ENCODE measurements at regions not wholly inside any gene's neighbourhood (a gene's known extent, or its start where the extent isn't known, plus 50 kb on each side); places are given as distances from the start of the nearest gene placed in this dataset.

DNA sequence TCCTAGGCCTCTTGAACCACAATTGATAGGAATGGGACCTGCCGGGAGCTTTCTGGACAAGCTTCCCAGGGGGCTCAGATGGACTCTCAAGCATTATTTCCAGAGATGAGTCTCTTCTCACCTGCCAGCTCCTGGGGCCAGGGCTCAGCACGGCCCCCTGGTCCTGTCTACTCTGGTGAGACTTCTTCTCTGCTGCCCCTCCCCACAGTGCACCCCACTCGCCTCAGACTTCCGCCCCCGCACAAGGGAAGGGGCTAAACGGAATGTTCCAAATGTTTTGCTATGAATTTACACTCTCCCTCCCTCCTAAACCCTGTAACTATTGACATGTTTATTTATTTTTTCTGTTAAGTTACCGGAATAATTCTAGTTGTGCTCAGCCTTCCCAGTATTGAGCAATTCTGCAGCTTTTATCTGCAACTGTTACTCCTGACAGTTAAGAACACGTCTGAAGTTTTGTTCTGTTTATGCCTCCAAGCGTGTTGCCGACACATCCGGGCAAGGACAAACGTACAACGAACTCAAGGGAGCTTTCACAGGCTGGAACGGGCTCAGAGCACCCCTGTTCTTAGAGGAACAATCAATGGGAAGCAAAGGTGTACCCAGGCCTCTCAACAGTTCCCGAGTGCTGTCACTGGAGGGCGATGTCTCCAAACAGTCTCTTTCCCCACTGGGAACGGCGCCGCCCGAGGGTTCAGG lies 55.2 kb downstream of the FHIP2A start:
- TF ChIP-seq EZH2phosphoT487 (IDR thresholded peaks at IDR 0.05; ENCODE audit: low read depth): no peak
- TF ChIP-seq, protein P1, sequence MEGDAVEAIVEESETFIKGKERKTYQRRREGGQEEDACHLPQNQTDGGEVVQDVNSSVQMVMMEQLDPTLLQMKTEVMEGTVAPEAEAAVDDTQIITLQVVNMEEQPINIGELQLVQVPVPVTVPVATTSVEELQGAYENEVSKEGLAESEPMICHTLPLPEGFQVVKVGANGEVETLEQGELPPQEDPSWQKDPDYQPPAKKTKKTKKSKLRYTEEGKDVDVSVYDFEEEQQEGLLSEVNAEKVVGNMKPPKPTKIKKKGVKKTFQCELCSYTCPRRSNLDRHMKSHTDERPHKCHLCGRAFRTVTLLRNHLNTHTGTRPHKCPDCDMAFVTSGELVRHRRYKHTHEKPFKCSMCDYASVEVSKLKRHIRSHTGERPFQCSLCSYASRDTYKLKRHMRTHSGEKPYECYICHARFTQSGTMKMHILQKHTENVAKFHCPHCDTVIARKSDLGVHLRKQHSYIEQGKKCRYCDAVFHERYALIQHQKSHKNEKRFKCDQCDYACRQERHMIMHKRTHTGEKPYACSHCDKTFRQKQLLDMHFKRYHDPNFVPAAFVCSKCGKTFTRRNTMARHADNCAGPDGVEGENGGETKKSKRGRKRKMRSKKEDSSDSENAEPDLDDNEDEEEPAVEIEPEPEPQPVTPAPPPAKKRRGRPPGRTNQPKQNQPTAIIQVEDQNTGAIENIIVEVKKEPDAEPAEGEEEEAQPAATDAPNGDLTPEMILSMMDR (IDR thresholded peaks at IDR 0.05; ENCODE audit: low read depth, low read length): peak; percentile 65
- H3K4me2 ChIP-seq (ENCODE audit: low read length): peak overlapping the region; percentile 73
- H3K36me3 ChIP-seq (replicated peaks; ENCODE audit: low read depth, low read length): no peaks in the 10 kb centered on the region
- H3K4me3 ChIP-seq (ENCODE audit: low read length): peak overlapping the region; percentile 59
- no peak overlapping the region for H3K9ac ChIP-seq (ENCODE audit: low read length)
- no peaks in the 10 kb centered on the region for H3K9me3 ChIP-seq (ENCODE audit: insufficient read depth, low read length)
- H3K79me2 ChIP-seq (ENCODE audit: low read length): no peaks in the 10 kb centered on the region
- H4K20me1 ChIP-seq (ENCODE audit: insufficient read depth, low read length): no peaks in the 10 kb centered on the region
- H2AFZ ChIP-seq (ENCODE audit: low read depth, low read length): peak overlapping the region; percentile 83
- no peaks in the 10 kb centered on the region for H3K27me3 ChIP-seq (ENCODE audit: low read depth, low read length)
- peaks cover 7% of the 10 kb centered on the region; the same call in 1 of the 2 replicates for H3K4me1 ChIP-seq (ENCODE audit: low read length)
- no peak overlapping the region for H3K27ac ChIP-seq (ENCODE audit: low read length)

DNA sequence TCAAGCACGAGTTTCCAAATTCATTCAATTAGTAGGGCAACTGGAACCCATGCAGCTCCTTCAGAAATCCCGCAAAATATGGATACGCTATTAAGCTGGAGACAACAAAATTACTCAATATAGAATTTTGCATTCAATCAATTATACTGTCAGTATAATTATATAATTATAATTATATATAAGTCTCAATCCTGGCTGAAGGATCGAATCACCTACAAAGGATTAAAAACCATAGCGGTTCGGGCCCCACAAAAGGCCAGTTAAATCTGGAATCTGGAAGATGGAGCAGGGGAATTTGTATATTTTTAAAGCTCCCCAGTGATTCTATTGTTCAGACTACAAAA lies 55.7 kb downstream of the FHIP2A start:
- Histone ChIP-seq H3K4me2 (ENCODE audit: low read length) (peak overlapping the region; percentile 73), H3K79me2 (ENCODE audit: low read length) (no peaks in the 10 kb centered on the region)
- TF ChIP-seq EZH2phosphoT487 (IDR thresholded peaks at IDR 0.05; ENCODE audit: low read depth): no peak

DNA sequence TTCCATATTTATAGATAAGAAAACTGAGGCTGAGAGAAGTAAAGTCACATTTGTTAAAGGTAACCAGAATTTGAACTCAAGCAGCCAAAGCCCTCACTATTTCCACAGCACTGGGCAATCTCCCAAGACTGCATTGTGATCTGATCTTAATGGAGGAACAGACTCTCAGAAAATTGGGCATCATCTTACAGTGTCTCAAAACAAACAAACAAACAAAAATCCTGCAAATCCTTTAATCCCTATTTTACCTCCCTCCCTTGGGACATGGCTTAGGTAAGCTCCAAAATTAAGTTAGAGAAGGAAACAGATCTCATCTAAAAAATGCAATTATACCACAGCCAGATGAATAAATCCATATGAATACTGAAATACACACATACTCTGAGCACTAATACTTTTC lies 57.5 kb downstream of the FHIP2A start:
- Histone ChIP-seq H3K36me3 (replicated peaks; ENCODE audit: low read depth, low read length) (no peaks in the 10 kb centered on the region), H3K4me3 (ENCODE audit: low read length) (peak overlapping the region; percentile 68), H3K9ac (ENCODE audit: low read length) (no peak overlapping the region), H3K27me3 (ENCODE audit: low read depth, low read length) (no peaks in the 10 kb centered on the region), H3K4me2 (ENCODE audit: low read length) (peak overlapping the region; percentile 72), H3K4me1 (ENCODE audit: low read length) (peaks cover 7% of the 10 kb centered on the region; the same call in 1 of the 2 replicates), H3K79me2 (ENCODE audit: low read length) (no peaks in the 10 kb centered on the region), H3K9me3 (ENCODE audit: insufficient read depth, low read length) (no peaks in the 10 kb centered on the region), H4K20me1 (ENCODE audit: insufficient read depth, low read length) (no peaks in the 10 kb centered on the region), H2AFZ (ENCODE audit: low read depth, low read length) (peak overlapping the region; percentile 98), H3K27ac (ENCODE audit: low read length) (no peak overlapping the region)
- TF ChIP-seq, protein P1 (IDR thresholded peaks at IDR 0.05; ENCODE audit: low read depth, low read length): no peak
- no peak for TF ChIP-seq EZH2phosphoT487 (IDR thresholded peaks at IDR 0.05; ENCODE audit: low read depth)

More for the DNA sequence above, 55.7 kb downstream of the FHIP2A start:
- H3K4me1 ChIP-seq (ENCODE audit: low read length): peaks cover 7% of the 10 kb centered on the region; the same call in 1 of the 2 replicates
- H3K27ac ChIP-seq (ENCODE audit: low read length): no peak overlapping the region
- no peak overlapping the region for H3K9ac ChIP-seq (ENCODE audit: low read length)
- H3K36me3 ChIP-seq (replicated peaks; ENCODE audit: low read depth, low read length): no peaks in the 10 kb centered on the region
- no peaks in the 10 kb centered on the region for H4K20me1 ChIP-seq (ENCODE audit: insufficient read depth, low read length)
- H3K4me3 ChIP-seq (ENCODE audit: low read length): no peak overlapping the region
- H2AFZ ChIP-seq (ENCODE audit: low read depth, low read length): no peak overlapping the region
- no peaks in the 10 kb centered on the region for H3K27me3 ChIP-seq (ENCODE audit: low read depth, low read length)
- H3K9me3 ChIP-seq (ENCODE audit: insufficient read depth, low read length): no peaks in the 10 kb centered on the region

DNA sequence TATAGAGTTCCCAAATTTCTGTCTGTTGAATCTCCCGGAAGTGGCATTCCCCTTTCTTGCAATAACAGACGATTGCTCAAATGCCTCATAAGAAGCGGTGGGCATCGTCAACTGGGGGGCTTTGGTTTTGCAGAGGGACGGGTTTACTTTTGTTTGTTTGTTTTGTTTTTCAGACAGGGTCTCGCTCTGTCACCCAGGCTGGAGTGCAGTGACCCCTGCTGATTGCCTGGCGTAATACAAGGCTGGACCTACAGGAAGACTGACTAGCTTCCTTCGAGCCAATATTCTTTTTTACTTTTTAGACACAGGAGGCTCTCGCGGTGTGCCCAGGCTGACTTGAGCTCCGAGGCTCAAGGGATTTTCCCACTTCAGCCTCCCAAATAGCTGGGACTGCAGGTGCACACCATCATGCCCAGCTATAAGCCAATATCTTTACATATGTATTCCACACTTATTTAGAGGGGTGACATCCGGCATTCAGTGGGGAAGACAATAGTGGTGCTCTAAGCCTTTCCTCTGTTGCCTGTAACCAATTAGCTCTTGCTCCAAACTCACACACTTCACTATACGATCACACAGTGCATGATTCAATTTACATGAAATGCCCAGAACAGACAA lies 58.1 kb downstream of the FHIP2A start:
- Histone ChIP-seq H3K4me1 (ENCODE audit: low read length) (peaks cover 7% of the 10 kb centered on the region; the same call in 1 of the 2 replicates), H3K36me3 (replicated peaks; ENCODE audit: low read depth, low read length) (no peaks in the 10 kb centered on the region), H3K9ac (ENCODE audit: low read length) (peak overlapping the region; percentile 17; the same call in 1 of the 2 replicates), H2AFZ (ENCODE audit: low read depth, low read length) (peak overlapping the region; percentile 98), H3K27ac (ENCODE audit: low read length) (no peak overlapping the region), H3K79me2 (ENCODE audit: low read length) (no peaks in the 10 kb centered on the region), H4K20me1 (ENCODE audit: insufficient read depth, low read length) (no peaks in the 10 kb centered on the region), H3K9me3 (ENCODE audit: insufficient read depth, low read length) (no peaks in the 10 kb centered on the region), H3K27me3 (ENCODE audit: low read depth, low read length) (no peaks in the 10 kb centered on the region), H3K4me2 (ENCODE audit: low read length) (peak overlapping the region; percentile 72), H3K4me3 (ENCODE audit: low read length) (peak overlapping the region; percentile 68)
- no peak for TF ChIP-seq EZH2phosphoT487 (IDR thresholded peaks at IDR 0.05; ENCODE audit: low read depth)
- TF ChIP-seq, protein P1 (IDR thresholded peaks at IDR 0.05; ENCODE audit: low read depth, low read length): peak; percentile 59

Measured in OCI-LY3 (cell line).